IPS DF 4.7 (cell line): ENCODE measurements at regions not wholly inside any gene's neighbourhood (a gene's known extent, or its start where the extent isn't known, plus 50 kb on each side); places are given as distances from the start of the nearest gene placed in this dataset.

Experiments used
- DNase-seq: peaks from one replicate; pipeline ENCODE4 v3.0.0-alpha.2; 2013; ENCODE audit warnings: low spot score; ENCODE audit errors: extremely low read depth

DNA sequence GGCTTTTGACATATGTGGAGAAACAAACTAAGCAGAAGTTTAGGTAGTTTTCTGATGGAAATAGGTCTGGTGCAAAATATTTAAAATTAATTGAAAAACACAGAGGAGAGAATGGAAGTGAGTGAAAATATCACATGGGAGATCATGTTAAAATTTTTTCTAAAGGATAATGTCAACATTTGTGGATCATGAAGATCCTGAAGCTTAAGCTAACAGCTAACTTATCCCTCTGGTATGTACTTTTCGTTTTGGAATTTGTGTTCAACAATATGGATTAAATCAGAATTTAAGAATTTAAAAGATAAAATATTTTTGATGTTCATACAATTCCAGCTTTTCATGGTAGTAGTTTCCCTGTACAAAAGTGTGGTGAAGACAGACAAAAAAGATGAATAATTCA lies 572.8 kb upstream of the FAM241A start:
- DNase-seq, result no peak

GRCh38 chr4:111573386-111573785 lies 571.9 kb upstream of the FAM241A start:
- no peak for DNase-seq

DNA sequence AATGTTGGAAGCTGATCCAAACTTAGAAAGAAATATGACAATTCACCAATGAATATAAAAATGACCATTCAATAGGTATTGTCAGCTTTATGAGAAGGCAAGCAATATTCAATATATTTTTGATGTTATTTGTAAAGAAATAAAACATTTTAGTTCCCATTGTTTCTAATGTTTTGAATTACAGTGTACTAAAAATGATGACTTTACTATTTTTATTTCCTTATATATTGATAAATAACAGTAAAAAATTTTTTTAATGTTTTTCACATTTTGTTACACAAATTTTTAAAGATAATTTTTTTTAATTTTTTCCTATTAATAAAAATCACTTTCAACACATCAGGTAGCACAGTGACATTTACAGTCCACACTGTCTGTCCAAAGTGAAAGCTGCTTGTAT lies 565.5 kb upstream of the FAM241A start:
- DNase-seq, result no peak

DNA sequence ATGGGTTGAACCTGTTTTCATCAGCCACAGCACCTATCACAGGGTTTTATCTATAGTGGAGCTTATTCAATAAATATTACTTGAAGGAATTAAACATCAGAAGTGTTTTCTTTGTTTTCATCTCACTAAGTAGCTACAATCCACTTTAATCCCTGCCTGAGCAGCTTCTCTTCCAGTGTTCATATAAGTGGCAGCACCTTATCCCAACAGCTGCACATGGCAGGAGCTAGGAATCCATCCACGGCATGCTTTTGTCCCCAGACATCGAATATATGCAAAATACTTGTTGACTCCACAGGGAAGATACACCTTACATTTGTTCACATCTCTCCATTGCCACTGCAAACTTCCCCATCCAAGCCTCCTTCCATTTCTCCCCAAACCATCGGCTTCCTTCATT lies 549.8 kb upstream of the FAM241A start:
- no peak for DNase-seq

DNA sequence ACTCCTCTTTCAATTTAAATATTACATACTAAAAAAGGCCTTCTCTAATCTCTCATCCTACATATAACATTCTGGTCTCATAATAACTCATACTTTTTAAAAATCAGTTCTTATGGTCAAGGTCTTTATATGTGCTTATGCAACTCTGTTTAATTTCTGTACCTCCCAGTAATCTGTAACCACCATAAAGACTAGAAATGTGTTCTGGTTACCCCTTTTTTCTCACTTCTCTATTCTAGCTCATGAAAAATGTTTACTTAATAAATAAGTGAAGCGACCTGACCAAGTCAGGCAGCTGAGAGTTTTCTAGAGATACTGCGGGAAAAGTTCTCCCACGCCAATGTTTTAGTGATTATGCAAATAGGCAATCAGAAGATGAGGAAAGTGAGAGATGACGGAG lies 548.8 kb upstream of the FAM241A start:
- DNase-seq, result no peak

DNA sequence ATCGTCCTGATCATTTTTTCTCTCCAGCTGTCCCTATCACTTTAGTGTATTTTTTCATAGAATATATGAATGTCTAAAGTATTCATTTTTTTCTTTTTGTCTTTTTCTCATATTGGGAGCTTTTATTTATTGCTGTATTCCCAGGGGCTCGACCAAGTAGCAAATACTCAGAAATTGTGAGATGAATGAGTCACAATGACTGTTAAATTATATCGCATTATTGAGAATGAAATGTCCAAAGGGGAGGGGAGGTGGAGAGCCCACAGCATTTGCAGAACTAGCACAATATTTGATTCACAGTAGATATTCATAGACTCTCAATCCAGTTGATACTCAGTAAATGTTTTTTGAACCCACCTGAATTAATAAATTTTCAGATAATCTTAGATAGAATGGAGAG lies 543.6 kb upstream of the FAM241A start:
- DNase-seq, result no peak

GRCh38 chr4:111602848-111603247 lies 542.4 kb upstream of the FAM241A start:
- DNase-seq, result no peak

DNA sequence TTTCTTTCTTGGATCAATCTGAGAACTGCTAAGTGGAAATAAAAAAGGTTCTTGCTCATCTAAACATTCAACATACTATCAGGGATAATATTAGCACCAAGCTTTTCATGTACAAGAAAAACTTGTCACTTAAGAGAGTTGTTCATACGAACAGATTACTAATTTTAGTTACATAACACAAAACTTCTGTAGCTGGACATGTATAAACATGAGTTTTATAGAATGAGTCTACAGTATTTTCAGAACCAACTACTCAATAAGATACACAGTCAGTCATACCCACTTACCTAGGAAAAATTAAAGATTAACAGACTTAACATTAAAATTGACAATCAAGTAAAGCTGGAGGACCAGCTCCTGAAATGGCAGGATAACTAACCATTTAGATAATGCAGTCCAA lies 540.1 kb upstream of the FAM241A start:
- no peak for DNase-seq

GRCh38 chr4:111610681-111611080 lies 534.6 kb upstream of the FAM241A start:
- DNase-seq, result no peak

DNA sequence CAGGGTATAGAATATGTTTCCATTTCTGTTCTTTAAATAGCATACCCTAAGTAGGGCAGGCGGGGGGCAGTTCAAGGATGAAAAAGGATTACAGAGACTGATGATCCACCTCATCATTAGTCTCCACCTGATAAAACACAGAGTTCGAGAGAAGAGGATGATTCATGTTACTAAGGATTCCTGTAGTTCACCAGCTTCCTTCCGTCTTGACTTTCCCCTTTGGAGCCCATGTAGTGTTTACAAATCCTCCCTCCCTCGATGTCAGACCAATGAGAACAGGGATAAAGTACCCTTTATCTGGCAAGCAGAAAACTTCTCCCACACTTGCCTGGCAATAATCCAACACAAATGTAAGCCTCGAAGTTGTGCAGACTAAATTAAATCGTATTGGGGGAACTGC lies 526.3 kb upstream of the FAM241A start:
- no peak for DNase-seq

GRCh38 chr4:111628437-111628836 lies 516.8 kb upstream of the FAM241A start:
- no peak for DNase-seq

GRCh38 chr4:111630705-111631104 lies 514.5 kb upstream of the FAM241A start:
- DNase-seq, result no peak

DNA sequence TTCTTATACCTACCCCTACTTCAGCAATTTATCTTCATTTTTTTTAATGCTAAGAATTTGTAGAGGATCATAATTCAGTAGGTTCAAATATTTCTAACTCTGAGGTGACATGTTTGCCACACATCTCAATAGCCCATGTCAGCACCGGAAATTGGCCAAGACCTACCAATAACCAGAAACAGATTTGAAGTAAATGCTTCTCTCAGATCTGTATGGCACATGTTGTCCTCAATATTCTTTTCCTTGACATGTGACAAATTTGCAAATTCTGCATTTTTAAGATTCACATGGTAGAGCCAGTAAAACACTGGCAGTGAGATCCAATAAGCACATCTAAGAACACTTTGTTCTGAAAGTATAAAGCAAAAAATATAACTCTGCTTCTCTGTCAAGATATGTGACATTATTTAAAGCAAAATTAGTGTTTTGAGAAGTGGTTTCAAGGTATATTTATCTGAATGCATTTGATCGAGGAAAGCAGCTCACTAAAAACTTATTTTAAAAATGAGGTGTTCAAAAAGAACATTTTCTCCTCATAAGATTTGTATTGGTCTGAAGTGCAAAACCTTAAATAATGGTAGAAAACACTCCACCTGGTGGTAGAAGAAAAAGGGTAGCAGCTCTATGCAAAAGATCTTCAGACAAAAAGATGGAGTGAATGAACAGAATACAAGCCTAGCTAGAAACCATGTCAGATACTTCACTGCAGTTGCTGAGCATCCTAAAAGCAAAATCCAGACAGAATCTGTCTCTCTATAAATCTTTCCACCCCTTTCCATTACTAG lies 513.8 kb upstream of the FAM241A start:
- no peak for DNase-seq

DNA sequence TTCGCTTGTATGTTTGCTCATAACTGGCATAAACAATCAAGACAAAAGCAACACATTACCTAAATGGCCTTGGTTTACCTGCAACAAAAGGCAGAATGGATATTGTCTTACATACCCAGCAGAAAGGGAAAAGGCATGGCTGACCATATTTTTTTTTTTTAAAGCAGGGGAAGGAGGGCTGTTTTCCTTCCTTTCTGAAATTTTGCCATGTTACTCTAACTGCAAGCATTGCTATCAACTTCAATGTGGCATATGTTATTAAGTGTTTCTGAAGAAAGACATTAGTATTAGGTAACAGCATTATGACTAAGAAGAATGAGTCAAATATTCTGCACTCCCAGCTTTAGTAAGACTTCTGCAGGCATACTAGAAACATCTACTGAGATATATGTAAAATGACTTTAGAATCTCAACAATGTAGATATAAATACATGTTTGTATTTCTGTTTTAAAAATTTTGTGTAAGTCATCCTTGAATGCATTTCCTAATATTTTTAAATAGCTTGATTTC lies 512.6 kb upstream of the FAM241A start:
- DNase-seq, result no peak

- no peak for DNase-seq
Observed at GRCh38 chr4:111633663-111634266, 511.5 kb upstream of the FAM241A start.

DNA sequence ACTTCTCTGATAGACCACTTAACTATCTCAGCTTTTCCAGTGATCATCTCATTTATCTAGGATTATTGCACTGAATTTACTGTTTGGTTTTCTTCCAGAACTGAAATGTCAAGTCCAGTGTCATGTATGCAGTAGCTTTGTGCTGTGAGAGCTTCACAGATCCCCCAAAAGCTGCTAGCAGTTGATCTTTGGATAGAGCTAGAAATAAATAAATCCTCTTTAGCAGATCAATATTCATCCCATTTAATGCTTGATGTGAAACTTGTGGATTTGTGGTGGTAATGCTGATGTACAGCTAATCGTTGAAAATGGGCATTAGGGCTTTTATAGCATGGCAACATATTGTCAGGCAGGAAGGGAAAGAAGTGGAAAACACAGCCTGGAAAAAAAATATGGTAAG lies 509.6 kb upstream of the FAM241A start:
- DNase-seq, result no peak

DNA sequence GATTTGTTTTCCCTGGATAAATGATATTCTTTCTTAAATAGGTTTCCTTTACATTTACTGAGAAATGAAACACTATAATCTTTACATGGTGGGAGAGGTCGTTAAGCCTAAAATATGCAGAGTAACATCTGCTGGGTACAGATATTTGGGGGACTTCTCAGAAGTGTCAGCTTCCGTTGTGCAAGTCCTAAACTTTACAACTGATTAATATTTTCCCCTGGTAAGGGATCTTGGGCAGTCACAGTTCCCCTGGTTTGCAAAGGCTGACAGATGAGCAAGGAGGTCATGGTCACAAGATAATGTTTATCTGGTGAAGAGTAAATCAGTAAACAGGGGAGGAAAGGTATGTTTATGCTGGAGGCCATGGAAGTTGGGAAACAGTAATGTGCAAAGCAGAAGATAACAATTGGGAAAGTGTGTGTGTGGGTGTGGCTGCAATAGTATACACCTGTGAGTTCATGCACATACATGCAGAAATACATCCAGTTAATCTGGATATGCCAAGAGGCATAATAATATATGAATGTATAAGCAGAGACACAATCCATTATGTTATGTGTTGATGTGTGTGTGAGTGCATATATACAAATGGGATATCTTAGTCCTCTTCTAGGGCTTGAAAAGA lies 508.2 kb upstream of the FAM241A start:
- no peak for DNase-seq

DNA sequence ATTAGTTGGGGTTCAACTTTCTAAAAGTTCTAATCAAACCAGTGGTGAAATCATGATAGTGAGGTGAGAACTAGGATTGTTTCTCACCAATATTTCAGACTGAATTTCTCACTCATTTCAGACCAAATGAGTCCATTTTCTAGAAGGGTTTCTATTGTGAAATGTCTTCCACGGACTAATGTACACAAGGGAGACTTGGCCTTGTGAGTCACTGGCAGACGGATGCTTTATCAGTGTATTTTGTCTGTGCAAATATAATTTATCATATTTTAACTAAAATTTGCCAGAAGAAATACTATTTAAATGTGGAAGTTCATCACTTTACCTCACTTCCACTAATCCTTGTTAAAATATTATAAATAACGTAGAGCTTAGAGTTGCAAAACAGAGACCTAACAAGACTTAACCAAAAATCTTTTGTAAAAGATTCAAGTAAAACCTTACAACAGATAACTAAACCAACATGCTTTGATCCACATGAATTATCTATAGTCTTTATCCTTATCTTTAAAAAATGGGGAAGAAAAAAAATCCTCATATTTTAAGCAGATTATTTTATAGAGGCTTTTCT lies 506.0 kb upstream of the FAM241A start:
- DNase-seq, result no peak

GRCh38 chr4:111639876-111640275 lies 505.4 kb upstream of the FAM241A start:
- DNase-seq, result no peak

- DNase-seq, result peak; percentile 53
Observed at GRCh38 chr4:111641813-111642579, 503.3 kb upstream of the FAM241A start.

DNA sequence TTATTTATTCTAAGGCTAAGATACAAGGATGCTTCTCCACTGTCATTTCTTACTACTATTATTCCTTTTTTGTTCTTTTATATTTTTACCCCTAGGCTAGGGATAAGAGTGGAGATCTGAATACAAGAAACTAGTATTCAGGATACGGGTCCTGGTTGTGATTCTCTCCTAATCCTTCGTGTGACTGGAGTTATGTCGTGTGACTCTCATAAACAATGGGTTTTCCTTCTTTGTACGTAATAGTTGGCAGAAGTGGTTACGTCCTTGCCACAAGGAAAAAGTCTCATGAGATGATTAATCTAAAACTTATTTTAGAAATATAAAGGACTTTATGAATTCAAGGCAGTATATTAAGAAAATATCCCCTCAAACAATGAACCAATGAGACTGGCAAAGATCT lies 497.2 kb upstream of the FAM241A start:
- no peak for DNase-seq

DNA sequence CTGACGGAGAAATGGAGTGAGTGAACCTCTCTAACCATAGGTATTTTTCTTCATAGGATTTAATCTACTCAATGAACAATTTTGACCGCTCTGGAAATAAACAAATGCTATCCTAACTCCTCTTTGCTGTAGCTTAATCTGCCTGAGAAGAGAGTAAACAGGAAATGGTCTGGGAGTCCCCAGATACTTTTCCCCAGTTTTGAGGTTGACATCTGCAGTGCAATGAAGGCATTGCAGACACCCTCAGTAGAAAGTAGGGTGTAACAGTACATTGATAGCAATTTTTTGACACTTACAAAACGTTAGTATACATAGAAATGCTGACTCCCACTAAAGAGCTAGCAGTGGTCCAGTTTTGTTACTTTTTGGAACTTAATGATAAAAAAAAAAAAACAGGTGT lies 495.9 kb upstream of the FAM241A start:
- no peak for DNase-seq
